ENCODE measurements at regions not wholly inside any gene's neighbourhood (a gene's known extent, or its start where the extent isn't known, plus 50 kb on each side); places are given as distances from the start of the nearest gene placed in this dataset.

DNA sequence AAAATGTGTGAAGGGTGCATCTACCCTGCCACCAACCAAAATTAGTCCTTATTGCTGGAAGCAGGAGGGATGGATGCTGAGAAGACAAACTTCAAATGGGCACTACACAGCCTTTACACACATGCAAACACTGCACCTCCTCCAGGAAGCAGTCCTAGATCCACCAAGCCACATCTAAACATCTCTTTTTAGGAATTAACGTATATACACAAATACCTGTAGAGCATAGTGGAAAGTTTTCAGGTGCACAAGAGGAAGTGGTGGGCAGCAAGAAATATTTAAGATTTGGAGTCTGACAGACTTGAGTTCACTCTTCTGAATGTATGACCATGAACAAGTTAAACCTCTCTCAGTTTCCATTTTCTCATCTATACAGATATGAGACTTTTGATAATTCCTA lies 456.6 kb upstream of the PROK2 start:
- Mint-ChIP-seq H3K36me3 (ENCODE audit: insufficient read depth, unreplicated experiment) (no peaks in the 10 kb centered on the region), H3K4me3 (ENCODE audit: unreplicated experiment) (no peak overlapping the region), H3K9me3 (ENCODE audit: unreplicated experiment) (no peaks in the 10 kb centered on the region), H3K4me1 (ENCODE audit: insufficient read depth, unreplicated experiment) (peaks cover 6% of the 10 kb centered on the region), H3K27me3 (ENCODE audit: insufficient read depth, unreplicated experiment) (peaks cover 10% of the 10 kb centered on the region), H3K27ac (ENCODE audit: low read depth, unreplicated experiment) (no peak overlapping the region)
- BruUV-seq (replicated peaks): no TSS peak
- CTCF ChIA-PET: interaction anchor here (0.7 kb wide), 1 partner anchor 569 kb away, joined by 3 read pairs; no protein-coding TSS in a partner anchor
- DNase-seq (ENCODE audit: unreplicated experiment): no peak
- intact Hi-C loops (cut with micrococcal nuclease): no loop called here
- POLR2A ChIA-PET: no interaction called here
- no peak for TF ChIP-seq CTCF (IDR thresholded peaks at IDR 0.05; ENCODE audit: unreplicated experiment)

DNA sequence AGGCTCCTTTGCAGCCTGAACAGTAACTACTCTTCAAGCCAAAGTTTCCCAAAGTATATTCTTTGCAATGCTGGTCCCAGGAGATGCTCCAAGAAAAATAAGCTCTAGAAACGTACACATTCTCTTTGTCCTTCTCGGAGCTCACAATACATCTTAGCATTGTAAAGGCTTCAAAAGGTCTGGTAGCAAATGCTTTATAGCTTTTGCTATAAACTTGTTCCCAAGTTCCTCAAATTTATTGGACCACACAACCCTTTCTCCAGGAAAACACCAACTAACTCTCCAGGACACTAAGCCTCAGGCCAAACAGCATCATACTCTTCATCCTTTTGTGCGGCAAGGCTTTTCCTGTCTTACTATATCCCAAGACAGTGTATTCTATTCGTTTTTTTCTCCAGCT lies 455.6 kb upstream of the PROK2 start:
- no peak for DNase-seq (ENCODE audit: unreplicated experiment)
- Mint-ChIP-seq H3K4me3 (ENCODE audit: unreplicated experiment) (no peak overlapping the region), H3K9me3 (ENCODE audit: unreplicated experiment) (no peaks in the 10 kb centered on the region), H3K27me3 (ENCODE audit: insufficient read depth, unreplicated experiment) (peaks cover 13% of the 10 kb centered on the region), H3K27ac (ENCODE audit: low read depth, unreplicated experiment) (no peak overlapping the region), H3K4me1 (ENCODE audit: insufficient read depth, unreplicated experiment) (peaks cover 2% of the 10 kb centered on the region), H3K36me3 (ENCODE audit: insufficient read depth, unreplicated experiment) (no peaks in the 10 kb centered on the region)
- intact Hi-C loops (cut with micrococcal nuclease): no loop called here
- no TSS peak for BruUV-seq (replicated peaks)
- TF ChIP-seq CTCF (IDR thresholded peaks at IDR 0.05; ENCODE audit: unreplicated experiment): no peak
- CTCF ChIA-PET: interaction anchor here (0.7 kb wide), 1 partner anchor 570 kb away, joined by 3 read pairs; no protein-coding TSS in a partner anchor
- POLR2A ChIA-PET: no interaction called here

DNA sequence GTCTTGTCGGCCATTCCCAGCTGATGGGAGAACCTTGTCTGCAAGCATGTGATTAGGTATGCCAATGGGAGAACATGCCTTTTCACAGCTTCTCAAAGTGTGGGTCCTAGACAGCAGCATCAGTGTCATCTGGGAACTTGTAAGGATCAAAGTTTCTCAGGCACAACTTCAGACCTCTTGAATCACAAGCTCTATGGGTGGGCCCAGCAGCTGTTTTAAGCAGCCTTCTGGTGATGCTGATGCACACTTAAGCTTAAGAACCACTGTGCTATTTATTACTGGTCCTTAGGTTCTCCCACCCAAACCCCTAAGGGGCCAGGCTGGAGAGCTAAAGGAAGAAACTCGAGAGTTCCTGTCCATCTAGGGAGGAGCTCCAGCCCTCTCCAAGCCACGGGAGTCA lies 453.9 kb upstream of the PROK2 start:
- no TSS peak for BruUV-seq (replicated peaks)
- peaks cover 13% of the 10 kb centered on the region for H3K27me3 Mint-ChIP-seq (ENCODE audit: insufficient read depth, unreplicated experiment)
- intact Hi-C loops (cut with micrococcal nuclease): no loop called here
- H3K9me3 Mint-ChIP-seq (ENCODE audit: unreplicated experiment): no peaks in the 10 kb centered on the region
- no peak for TF ChIP-seq CTCF (IDR thresholded peaks at IDR 0.05; ENCODE audit: unreplicated experiment)
- no peak for DNase-seq (ENCODE audit: unreplicated experiment)
- POLR2A ChIA-PET: no interaction called here
- H3K4me3 Mint-ChIP-seq (ENCODE audit: unreplicated experiment): no peak overlapping the region
- CTCF ChIA-PET: interaction anchor here (0.6 to 1.0 kb wide), 3 partner anchors 91 to 349 kb away, joined by 3 to 4 read pairs (median 3); no protein-coding TSS in a partner anchor
- no peaks in the 10 kb centered on the region for H3K36me3 Mint-ChIP-seq (ENCODE audit: insufficient read depth, unreplicated experiment)
- H3K4me1 Mint-ChIP-seq (ENCODE audit: insufficient read depth, unreplicated experiment): peaks cover 10% of the 10 kb centered on the region
- no peak overlapping the region for H3K27ac Mint-ChIP-seq (ENCODE audit: low read depth, unreplicated experiment)

DNA sequence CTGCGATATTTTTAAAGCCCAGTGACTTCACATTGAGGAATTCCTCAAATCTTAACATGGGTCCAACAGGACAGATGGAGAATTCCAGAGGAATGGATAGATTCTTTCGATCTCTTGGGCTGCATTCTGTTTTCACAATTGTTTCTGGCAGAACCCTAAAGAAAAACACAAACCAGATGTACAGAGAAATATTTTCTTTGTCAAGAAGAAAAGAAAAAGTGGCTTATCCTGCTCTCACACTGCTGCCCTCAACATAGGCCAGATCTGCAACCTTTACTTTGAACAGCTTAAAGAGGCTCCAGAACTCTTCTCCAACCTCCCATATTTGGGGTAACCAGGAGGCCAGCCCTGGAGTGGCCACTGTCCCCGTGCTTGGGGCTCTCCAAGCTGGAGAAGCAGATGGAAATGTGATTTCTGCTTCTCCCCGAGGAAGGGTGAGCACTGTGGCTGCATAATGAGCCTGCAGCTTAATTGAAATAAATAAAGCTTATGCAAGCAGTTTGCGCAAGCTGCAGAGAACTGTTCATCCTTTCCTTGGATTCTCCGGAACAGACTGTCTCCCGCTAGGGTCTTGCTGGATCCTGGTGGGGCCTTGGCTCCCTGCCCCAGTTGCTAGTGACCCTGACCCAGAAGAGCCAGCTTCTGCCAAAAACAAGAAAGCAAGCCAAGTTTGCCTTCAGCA lies 453.2 kb upstream of the PROK2 start:
- no peak for TF ChIP-seq CTCF (IDR thresholded peaks at IDR 0.05; ENCODE audit: unreplicated experiment)
- H3K4me3 Mint-ChIP-seq (ENCODE audit: unreplicated experiment): no peak overlapping the region
- POLR2A ChIA-PET: no interaction called here
- H3K27me3 Mint-ChIP-seq (ENCODE audit: insufficient read depth, unreplicated experiment): peaks cover 13% of the 10 kb centered on the region
- BruUV-seq (replicated peaks): no TSS peak
- intact Hi-C loops (cut with micrococcal nuclease): no loop called here
- no peak overlapping the region for H3K27ac Mint-ChIP-seq (ENCODE audit: low read depth, unreplicated experiment)
- DNase-seq (ENCODE audit: unreplicated experiment): no peak
- no peaks in the 10 kb centered on the region for H3K36me3 Mint-ChIP-seq (ENCODE audit: insufficient read depth, unreplicated experiment)
- H3K9me3 Mint-ChIP-seq (ENCODE audit: unreplicated experiment): no peaks in the 10 kb centered on the region
- CTCF ChIA-PET: interaction anchor here (0.6 to 1.0 kb wide), 3 partner anchors 17 to 348 kb away, joined by 3 to 4 read pairs (median 3); no protein-coding TSS in a partner anchor
- H3K4me1 Mint-ChIP-seq (ENCODE audit: insufficient read depth, unreplicated experiment): peaks cover 11% of the 10 kb centered on the region

All from MCF 10A (cell line).